ENCODE measurements at regions not wholly inside any gene's neighbourhood (a gene's known extent, or its start where the extent isn't known, plus 50 kb on each side); places are given as distances from the start of the nearest gene placed in this dataset.

DNA sequence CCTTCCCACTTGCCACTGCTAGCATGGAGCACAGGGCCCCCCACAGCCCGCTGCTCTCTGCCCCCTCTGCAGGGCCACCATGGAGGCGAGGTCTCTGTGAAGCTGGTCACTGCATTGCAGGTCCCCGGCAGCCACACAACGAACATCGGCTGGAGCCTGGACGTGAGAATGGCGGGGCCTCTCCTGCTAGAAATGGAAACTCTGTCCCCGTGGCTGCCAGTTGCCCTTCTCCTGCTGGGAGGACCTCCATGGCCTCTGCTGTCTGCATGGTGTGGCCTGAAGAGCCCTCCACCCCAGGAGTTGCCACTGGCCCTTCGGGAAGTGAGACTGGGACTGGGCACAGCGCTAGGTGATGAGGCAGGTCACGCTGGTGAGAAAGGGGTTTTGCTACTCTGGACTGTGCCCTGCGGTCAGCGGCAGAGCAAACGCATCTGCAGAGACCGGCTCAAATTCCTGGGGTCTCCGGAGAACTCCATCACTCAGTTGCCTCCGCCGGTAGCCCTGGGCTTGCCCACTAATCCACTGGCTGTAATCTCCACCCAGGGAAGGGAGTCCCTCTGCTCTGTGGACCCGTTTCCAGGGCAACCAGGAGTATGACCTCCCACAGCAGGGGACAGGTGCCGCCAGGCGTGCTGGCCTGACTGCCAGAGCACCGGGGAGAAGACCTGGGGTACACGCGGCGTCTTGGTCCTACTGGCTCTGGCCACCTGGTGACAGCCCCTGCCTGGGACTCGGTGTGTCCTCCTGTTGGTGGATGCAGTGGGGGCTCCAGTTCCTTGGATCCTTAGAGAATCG lies 806.3 kb downstream of the BRD1 start:
- TF ChIP-seq, protein P1, sequence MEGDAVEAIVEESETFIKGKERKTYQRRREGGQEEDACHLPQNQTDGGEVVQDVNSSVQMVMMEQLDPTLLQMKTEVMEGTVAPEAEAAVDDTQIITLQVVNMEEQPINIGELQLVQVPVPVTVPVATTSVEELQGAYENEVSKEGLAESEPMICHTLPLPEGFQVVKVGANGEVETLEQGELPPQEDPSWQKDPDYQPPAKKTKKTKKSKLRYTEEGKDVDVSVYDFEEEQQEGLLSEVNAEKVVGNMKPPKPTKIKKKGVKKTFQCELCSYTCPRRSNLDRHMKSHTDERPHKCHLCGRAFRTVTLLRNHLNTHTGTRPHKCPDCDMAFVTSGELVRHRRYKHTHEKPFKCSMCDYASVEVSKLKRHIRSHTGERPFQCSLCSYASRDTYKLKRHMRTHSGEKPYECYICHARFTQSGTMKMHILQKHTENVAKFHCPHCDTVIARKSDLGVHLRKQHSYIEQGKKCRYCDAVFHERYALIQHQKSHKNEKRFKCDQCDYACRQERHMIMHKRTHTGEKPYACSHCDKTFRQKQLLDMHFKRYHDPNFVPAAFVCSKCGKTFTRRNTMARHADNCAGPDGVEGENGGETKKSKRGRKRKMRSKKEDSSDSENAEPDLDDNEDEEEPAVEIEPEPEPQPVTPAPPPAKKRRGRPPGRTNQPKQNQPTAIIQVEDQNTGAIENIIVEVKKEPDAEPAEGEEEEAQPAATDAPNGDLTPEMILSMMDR (IDR thresholded peaks at IDR 0.05) = no peak
- TF ChIP-seq POLR2A (IDR thresholded peaks at IDR 0.05) = no peak

Measured in heart left ventricle (tissue), 13 donors.